SJCRH30 (cell line): ENCODE measurements at regions not wholly inside any gene's neighbourhood (a gene's known extent, or its start where the extent isn't known, plus 50 kb on each side); places are given as distances from the start of the nearest gene placed in this dataset.

ENCODE experiments used
- DNase-seq, 2 experiments: peaks; one replicate each; pipeline ENCODE4 v3.0.0-alpha.2; 2015 to 2020
- H3K27ac ChIP-seq: fragments of 250-450 bp; sonication (Bioruptor Pico); 2 replicates; pipeline ENCODE4 v1.5.1; 2020; ENCODE audit warnings: mild to moderate bottlenecking, moderate library complexity
- H3K27me3 ChIP-seq: fragments of 250-450 bp; sonication (Bioruptor Pico); 2 replicates; pipeline ENCODE4 v1.5.1; 2020; ENCODE audit warnings: mild to moderate bottlenecking, moderate library complexity
- H3K36me3 ChIP-seq: fragments of 250-450 bp; sonication (Bioruptor Pico); 2 replicates; pipeline ENCODE4 v1.5.1; 2020; ENCODE audit warnings: mild to moderate bottlenecking, moderate library complexity
- H3K4me1 ChIP-seq: fragments of 250-450 bp; sonication (Bioruptor Pico); 2 replicates; pipeline ENCODE4 v1.5.1; 2020; ENCODE audit warnings: mild to moderate bottlenecking, moderate library complexity
- H3K4me3 ChIP-seq: fragments of 250-450 bp; sonication (Bioruptor Pico); 2 replicates; pipeline ENCODE4 v1.5.1; 2020; ENCODE audit warnings: mild to moderate bottlenecking, moderate library complexity
- H3K9me3 ChIP-seq: fragments of 250-450 bp; sonication (Bioruptor Pico); replicated peaks from 2 replicates; pipeline ENCODE4 v1.5.1; 2020; ENCODE audit warnings: mild to moderate bottlenecking, moderate library complexity

DNA sequence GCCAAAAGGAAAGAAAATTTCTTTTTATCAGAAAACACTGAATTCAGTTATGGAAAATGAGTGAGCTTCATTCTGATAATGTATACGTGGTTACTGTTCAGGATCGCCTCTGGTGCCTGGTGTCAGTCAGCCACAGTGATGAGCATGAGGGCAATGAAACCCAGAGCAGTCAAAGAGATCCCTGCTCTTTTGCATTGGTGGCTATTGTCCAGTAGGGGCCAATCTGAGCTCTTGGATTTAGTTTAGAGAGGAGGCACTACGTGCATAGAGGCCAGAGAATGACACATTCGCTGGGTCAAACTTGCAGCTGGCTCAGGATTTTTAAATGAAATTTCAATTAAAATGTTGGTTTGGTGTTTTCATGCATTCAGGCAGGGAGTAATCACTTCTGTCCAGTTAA is 522.9 kb downstream of the TMEM182 start:
- DNase-seq, result no peak
- H3K4me3 ChIP-seq, result no peak overlapping the region
- H3K9me3 ChIP-seq, result no peaks in the 10 kb centered on the region
- no peaks in the 10 kb centered on the region for H3K36me3 ChIP-seq
- no peaks in the 10 kb centered on the region for H3K4me1 ChIP-seq
- no peak overlapping the region for H3K27ac ChIP-seq
- H3K27me3 ChIP-seq, result 0 out of 2 replicates have a peak, but pooled peaks cover 4% of the 10 kb centered on the region

DNA sequence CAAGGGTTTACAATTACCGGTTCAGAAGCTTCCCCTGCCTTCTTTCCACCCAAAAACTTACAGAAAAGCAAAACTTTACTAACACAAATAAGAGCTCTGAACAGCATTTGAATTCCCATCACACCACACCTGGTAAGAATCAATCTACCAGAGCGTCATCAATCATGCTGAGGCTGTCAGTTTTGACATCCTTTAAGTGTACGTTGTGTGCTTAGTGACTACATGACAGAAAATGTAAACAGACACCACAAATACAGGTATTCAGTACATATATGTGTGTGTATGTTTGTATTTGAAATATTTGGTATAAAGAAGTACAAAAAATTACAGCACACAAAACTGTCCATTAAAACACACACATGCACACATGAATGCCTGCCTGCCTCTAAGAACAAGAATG is 523.5 kb downstream of the TMEM182 start:
- H3K27me3 ChIP-seq, result 0 out of 2 replicates have a peak, but pooled peaks cover 4% of the 10 kb centered on the region
- H3K4me3 ChIP-seq, result no peak overlapping the region
- no peaks in the 10 kb centered on the region for H3K36me3 ChIP-seq
- no peak for DNase-seq
- H3K27ac ChIP-seq, result no peak overlapping the region
- H3K4me1 ChIP-seq, result no peaks in the 10 kb centered on the region
- H3K9me3 ChIP-seq, result no peaks in the 10 kb centered on the region

DNA sequence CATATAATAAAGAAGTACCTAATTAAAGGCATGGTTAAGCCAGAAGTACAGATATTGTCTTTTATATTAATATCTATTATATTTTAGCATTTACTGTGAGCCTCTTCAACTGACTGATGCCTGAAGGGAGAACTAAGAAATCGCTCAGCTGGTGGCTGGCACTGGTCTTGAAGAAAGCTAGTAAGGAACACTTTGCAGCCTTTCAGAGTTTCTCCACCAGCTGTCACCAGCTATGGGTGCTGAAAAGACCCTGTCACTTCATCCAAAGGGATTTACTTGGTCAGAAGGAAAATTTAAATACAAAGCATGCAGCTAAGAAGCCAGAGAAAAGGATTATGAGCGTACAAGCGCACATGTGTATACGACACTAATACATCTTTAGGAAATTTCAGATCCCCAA is 525.9 kb downstream of the TMEM182 start:
- Histone ChIP-seq H3K9me3 (no peaks in the 10 kb centered on the region), H3K27me3 (0 out of 2 replicates have a peak, but pooled peaks cover 4% of the 10 kb centered on the region), H3K36me3 (no peaks in the 10 kb centered on the region), H3K27ac (no peak overlapping the region), H3K4me1 (no peaks in the 10 kb centered on the region), H3K4me3 (no peak overlapping the region)
- DNase-seq, result no peak

DNA sequence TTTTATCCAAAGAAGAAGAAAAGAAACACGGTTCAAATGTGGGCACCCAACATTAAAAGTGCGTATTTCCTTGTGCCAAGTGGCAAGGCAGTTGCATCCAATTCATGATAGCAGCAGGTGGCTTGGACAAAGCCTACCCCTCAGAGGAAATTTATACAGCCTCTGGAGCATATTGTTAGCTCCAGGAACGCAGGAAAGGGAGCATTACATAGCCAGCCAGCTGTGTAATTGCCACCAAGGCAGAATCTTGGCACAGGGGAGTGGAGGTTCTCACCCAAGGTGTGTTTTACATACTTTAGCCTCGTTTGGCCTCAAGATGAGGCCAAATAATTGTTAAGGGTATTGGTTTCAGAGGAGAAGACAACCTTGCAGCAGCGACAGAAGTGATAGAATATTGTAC is 526.9 kb downstream of the TMEM182 start:
- no peak overlapping the region for H3K4me3 ChIP-seq
- H3K27ac ChIP-seq, result no peak overlapping the region
- no peak for DNase-seq
- 0 out of 2 replicates have a peak, but pooled peaks cover 4% of the 10 kb centered on the region for H3K27me3 ChIP-seq
- no peaks in the 10 kb centered on the region for H3K4me1 ChIP-seq
- no peaks in the 10 kb centered on the region for H3K9me3 ChIP-seq
- H3K36me3 ChIP-seq, result no peaks in the 10 kb centered on the region

GRCh38 chr2:103289105-103289725 is 527.4 kb downstream of the TMEM182 start:
- Histone ChIP-seq H3K4me3 (no peak overlapping the region), H3K9me3 (no peaks in the 10 kb centered on the region), H3K4me1 (no peaks in the 10 kb centered on the region), H3K27ac (no peak overlapping the region), H3K27me3 (0 out of 2 replicates have a peak, but pooled peaks cover 4% of the 10 kb centered on the region), H3K36me3 (no peaks in the 10 kb centered on the region)
- DNase-seq, result peak in 1 of 2 experiments; percentile 14

- no peaks in the 10 kb centered on the region for H3K36me3 ChIP-seq
- no peaks in the 10 kb centered on the region for H3K27me3 ChIP-seq
- no peaks in the 10 kb centered on the region for H3K4me1 ChIP-seq
- H3K27ac ChIP-seq, result no peak overlapping the region
- DNase-seq, result no peak
- no peak overlapping the region for H3K4me3 ChIP-seq
- H3K9me3 ChIP-seq, result no peaks in the 10 kb centered on the region
Observed at GRCh38 chr2:103292573-103292972, 530.7 kb downstream of the TMEM182 start.

DNA sequence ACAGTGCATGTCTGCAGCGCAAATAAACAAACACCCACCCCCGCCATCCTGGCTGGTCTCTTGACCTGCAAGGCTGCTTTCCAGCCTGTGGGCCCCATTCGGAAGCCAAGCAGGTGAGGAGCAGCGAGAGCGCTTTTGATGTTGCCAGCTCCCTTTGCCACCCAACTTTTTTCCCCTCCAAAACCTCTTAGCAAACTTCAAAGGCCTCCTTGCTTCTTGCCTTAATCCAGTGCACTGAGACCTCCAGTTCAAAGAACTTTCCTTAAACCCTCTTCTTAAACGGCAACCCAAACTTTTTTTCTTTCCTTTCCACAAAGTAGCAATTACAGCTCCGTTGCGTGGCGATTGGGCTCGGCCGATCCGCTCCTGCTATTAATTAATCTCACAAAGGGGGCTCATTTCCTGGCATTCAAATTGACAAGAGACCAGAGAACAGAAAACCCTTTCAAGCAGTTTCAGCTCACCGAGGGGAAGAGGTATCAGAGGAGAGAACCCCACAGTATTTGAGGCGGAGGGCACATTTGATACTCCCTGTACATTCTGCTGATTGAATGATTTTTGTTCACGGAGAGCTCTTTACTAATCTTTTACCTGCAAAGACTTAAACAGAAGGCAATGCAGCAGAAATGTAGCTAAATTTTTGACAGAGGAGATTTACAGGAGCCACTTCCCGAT is 531.4 kb downstream of the TMEM182 start:
- Histone ChIP-seq H3K27ac (no peak overlapping the region), H3K4me1 (no peaks in the 10 kb centered on the region), H3K36me3 (no peaks in the 10 kb centered on the region), H3K4me3 (no peak overlapping the region), H3K9me3 (no peaks in the 10 kb centered on the region), H3K27me3 (no peaks in the 10 kb centered on the region; the same call in 1 of the 2 replicates)
- DNase-seq, result no peak

- H3K4me1 ChIP-seq, result no peaks in the 10 kb centered on the region
- no peak overlapping the region for H3K27ac ChIP-seq
- no peaks in the 10 kb centered on the region for H3K36me3 ChIP-seq
- no peaks in the 10 kb centered on the region; the same call in 1 of the 2 replicates for H3K27me3 ChIP-seq
- no peak overlapping the region for H3K4me3 ChIP-seq
- DNase-seq, result no peak
- H3K9me3 ChIP-seq, result no peaks in the 10 kb centered on the region
Observed at GRCh38 chr2:103293742-103294077, 531.9 kb downstream of the TMEM182 start.

- no peak overlapping the region for H3K4me3 ChIP-seq
- H3K27ac ChIP-seq, result no peak overlapping the region
- DNase-seq, result no peak
- no peaks in the 10 kb centered on the region for H3K9me3 ChIP-seq
- no peaks in the 10 kb centered on the region for H3K36me3 ChIP-seq
- no peaks in the 10 kb centered on the region; the same call in 1 of the 2 replicates for H3K27me3 ChIP-seq
- H3K4me1 ChIP-seq, result no peaks in the 10 kb centered on the region
Observed at GRCh38 chr2:103294420-103294819, 532.6 kb downstream of the TMEM182 start.

- H3K9me3 ChIP-seq, result no peaks in the 10 kb centered on the region
- no peak for DNase-seq
Observed at GRCh38 chr2:103295591-103295990, 533.8 kb downstream of the TMEM182 start.

GRCh38 chr2:103324671-103325070 is 562.8 kb downstream of the TMEM182 start:
- no peak overlapping the region for H3K4me3 ChIP-seq
- H3K9me3 ChIP-seq, result no peaks in the 10 kb centered on the region
- no peak for DNase-seq
- H3K27ac ChIP-seq, result no peak overlapping the region
- no peaks in the 10 kb centered on the region for H3K27me3 ChIP-seq
- no peaks in the 10 kb centered on the region for H3K4me1 ChIP-seq
- no peaks in the 10 kb centered on the region for H3K36me3 ChIP-seq

More at GRCh38 chr2:103295591-103295990, 533.8 kb downstream of the TMEM182 start:
- Histone ChIP-seq H3K4me1 (no peaks in the 10 kb centered on the region), H3K27me3 (no peaks in the 10 kb centered on the region; the same call in 1 of the 2 replicates), H3K36me3 (no peaks in the 10 kb centered on the region), H3K27ac (no peak overlapping the region), H3K4me3 (no peak overlapping the region)

DNA sequence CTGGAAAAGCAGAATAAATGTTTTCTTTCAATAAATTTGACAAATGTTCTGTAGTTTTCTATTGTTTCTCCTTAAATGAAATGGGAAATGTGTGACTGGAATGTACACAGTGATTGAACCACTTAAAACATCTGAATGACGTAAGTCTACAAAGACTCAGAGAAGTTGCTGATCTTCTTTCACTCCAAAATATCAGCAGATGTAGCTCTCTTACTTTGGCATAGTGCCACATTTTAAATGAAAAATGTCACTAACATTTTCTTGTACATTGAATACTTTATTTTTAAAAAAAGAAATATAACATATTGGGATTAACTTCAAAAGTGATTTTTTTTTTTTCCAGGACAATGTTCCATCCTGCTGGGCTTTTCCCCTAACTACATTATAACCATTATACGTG is 565.6 kb downstream of the TMEM182 start:
- Histone ChIP-seq H3K9me3 (no peaks in the 10 kb centered on the region), H3K4me1 (no peaks in the 10 kb centered on the region), H3K4me3 (no peak overlapping the region), H3K36me3 (no peaks in the 10 kb centered on the region), H3K27me3 (no peaks in the 10 kb centered on the region), H3K27ac (no peak overlapping the region)
- peak in 1 of 2 experiments; percentile 2 for DNase-seq

- Histone ChIP-seq H3K36me3 (no peaks in the 10 kb centered on the region), H3K9me3 (no peaks in the 10 kb centered on the region), H3K27me3 (no peaks in the 10 kb centered on the region), H3K4me3 (no peak overlapping the region), H3K4me1 (no peaks in the 10 kb centered on the region), H3K27ac (no peak overlapping the region)
- no peak for DNase-seq
Observed at GRCh38 chr2:103327966-103328365, 566.1 kb downstream of the TMEM182 start.

DNA sequence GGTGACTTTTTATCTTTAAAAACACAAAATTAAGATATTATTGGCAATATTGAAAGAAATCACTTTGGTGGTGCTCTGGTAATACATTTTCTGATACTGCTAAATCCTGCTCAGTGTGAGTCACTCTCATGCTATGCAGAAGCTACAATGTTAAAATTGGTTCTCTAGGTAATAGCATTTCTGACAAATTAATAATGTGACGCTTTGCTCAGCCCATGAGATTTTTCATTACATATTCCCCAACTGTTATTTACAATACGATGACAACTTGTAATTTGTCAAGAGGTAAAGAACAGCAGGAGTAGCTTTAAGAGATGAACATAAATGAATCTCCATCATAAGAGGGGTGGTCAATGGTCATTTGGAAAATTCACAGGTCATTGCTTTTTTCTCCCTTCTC is 573.6 kb downstream of the TMEM182 start:
- Histone ChIP-seq H3K36me3 (no peaks in the 10 kb centered on the region), H3K9me3 (no peaks in the 10 kb centered on the region), H3K27ac (no peak overlapping the region), H3K27me3 (no peaks in the 10 kb centered on the region), H3K4me1 (no peaks in the 10 kb centered on the region), H3K4me3 (no peak overlapping the region)
- DNase-seq, result no peak

DNA sequence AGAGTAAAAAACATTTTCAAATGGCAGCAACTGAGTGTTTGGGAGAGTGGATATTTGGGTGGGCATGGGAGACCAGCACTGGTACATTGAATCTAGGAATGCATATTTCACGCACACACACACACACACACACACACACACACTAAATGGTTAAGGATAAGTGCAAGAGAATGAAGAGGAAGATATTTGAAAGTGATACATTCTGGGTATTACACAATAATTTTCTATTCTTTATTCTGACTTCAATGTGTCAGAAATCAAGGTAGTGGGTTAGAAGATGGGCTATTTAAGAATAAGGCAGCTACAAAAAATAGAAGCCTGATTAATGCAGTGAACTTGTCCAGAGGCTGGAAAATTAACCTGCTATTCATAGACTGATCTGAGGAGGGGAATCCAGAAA is 577.0 kb downstream of the TMEM182 start:
- H3K27ac ChIP-seq, result no peak overlapping the region

GRCh38 chr2:103346780-103347179 is 584.9 kb downstream of the TMEM182 start:
- Histone ChIP-seq H3K27ac (no peak overlapping the region), H3K36me3 (no peaks in the 10 kb centered on the region), H3K27me3 (no peaks in the 10 kb centered on the region), H3K4me1 (no peaks in the 10 kb centered on the region), H3K4me3 (no peak overlapping the region), H3K9me3 (no peaks in the 10 kb centered on the region)
- DNase-seq, result no peak

More for the DNA sequence above, 577.0 kb downstream of the TMEM182 start:
- Histone ChIP-seq H3K4me1 (no peaks in the 10 kb centered on the region), H3K9me3 (no peaks in the 10 kb centered on the region), H3K27me3 (no peaks in the 10 kb centered on the region), H3K36me3 (no peaks in the 10 kb centered on the region), H3K4me3 (no peak overlapping the region)
- no peak for DNase-seq
